Lower leg skin (tissue), 3 donors: ENCODE measurements at regions not wholly inside any gene's neighbourhood (a gene's known extent, or its start where the extent isn't known, plus 50 kb on each side); places are given as distances from the start of the nearest gene placed in this dataset.

ENCODE experiments used
- POLR2A ChIP-seq, 2 donors: fragments of 450-650 bp; IDR thresholded peaks; one replicate each; pipeline ENCODE4 v1.6.1; 2016 to 2017; ENCODE audit warnings: antibody characterized with exemption in 2 of 2, mild to moderate bottlenecking in 1 of 2, moderate library complexity in 1 of 2
- TF ChIP-seq, protein P1 (sequence below), 3 donors: fragments of 450-650 bp; IDR thresholded peaks; one replicate each; pipeline ENCODE4 v1.5.1; 2016; ENCODE audit warnings: antibody characterized with exemption in 3 of 3, mild to moderate bottlenecking in 3 of 3, moderate library complexity in 2 of 3

DNA sequence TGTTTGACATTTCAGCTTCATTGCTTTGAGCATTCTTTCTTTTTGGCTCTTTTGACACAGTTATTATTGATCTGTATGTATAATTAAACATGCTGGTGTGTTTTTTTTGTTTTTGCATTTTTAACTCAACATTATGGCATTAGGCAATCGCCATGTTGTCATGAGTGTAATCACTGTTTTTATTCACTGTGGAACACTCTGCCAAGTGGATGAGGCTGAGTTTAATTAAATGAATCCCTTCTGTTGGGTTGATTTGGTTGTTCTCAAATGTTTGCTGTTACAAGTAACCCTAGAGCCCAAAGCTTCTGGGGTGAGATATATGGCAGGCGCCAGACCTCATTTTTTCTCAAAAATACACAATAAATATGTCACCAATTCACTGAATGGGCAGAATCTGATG, 428.1 kb downstream of the MATN1 start:
- TF ChIP-seq, protein P1, sequence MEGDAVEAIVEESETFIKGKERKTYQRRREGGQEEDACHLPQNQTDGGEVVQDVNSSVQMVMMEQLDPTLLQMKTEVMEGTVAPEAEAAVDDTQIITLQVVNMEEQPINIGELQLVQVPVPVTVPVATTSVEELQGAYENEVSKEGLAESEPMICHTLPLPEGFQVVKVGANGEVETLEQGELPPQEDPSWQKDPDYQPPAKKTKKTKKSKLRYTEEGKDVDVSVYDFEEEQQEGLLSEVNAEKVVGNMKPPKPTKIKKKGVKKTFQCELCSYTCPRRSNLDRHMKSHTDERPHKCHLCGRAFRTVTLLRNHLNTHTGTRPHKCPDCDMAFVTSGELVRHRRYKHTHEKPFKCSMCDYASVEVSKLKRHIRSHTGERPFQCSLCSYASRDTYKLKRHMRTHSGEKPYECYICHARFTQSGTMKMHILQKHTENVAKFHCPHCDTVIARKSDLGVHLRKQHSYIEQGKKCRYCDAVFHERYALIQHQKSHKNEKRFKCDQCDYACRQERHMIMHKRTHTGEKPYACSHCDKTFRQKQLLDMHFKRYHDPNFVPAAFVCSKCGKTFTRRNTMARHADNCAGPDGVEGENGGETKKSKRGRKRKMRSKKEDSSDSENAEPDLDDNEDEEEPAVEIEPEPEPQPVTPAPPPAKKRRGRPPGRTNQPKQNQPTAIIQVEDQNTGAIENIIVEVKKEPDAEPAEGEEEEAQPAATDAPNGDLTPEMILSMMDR (IDR thresholded peaks at IDR 0.05), result no peak
- TF ChIP-seq POLR2A (IDR thresholded peaks at IDR 0.05), result no peak
